Inflammatory macrophage treated with lipopolysaccharide for 1 hour (primary cell): ENCODE measurements at regions not wholly inside any gene's neighbourhood (a gene's known extent, or its start where the extent isn't known, plus 50 kb on each side); places are given as distances from the start of the nearest gene placed in this dataset.
"Not testable (repeated sequence)": the region's sequence is repeated elsewhere in the genome, so short reads cannot be mapped to it uniquely, and the experiment has no call there.

Source experiments
- DNase-seq, 2 donors: peaks; one replicate each; pipeline ENCODE4 v3.0.0-alpha.2; 2020 to 2022

- DNase-seq = no peak
These were observed 340.8 kb downstream of the NUP35 start for GRCh38 chr2:183465048-183465447.

- DNase-seq = no peak
These were observed 350.9 kb downstream of the NUP35 start for GRCh38 chr2:183474912-183475695.

- no peak for DNase-seq
These were observed 352.2 kb downstream of the NUP35 start for GRCh38 chr2:183476490-183476889.

- no peak for DNase-seq
These were observed 353.1 kb downstream of the NUP35 start for GRCh38 chr2:183477296-183477695.

GRCh38 chr2:183478941-183479595, 354.8 kb downstream of the NUP35 start:
- not testable (repeated sequence) for DNase-seq

GRCh38 chr2:183487326-183487725, 363.1 kb downstream of the NUP35 start:
- DNase-seq = no peak

- no peak for DNase-seq
These were observed 364.2 kb downstream of the NUP35 start for GRCh38 chr2:183488421-183488820.

GRCh38 chr2:183490489-183490888, 366.2 kb downstream of the NUP35 start:
- no peak for DNase-seq

- DNase-seq = no peak
These were observed 366.7 kb downstream of the NUP35 start for GRCh38 chr2:183490914-183491313.

- DNase-seq = no peak
These were observed 368.8 kb downstream of the NUP35 start for GRCh38 chr2:183493040-183493439.

GRCh38 chr2:183495079-183495478, 370.8 kb downstream of the NUP35 start:
- DNase-seq = no peak

- DNase-seq = no peak
These were observed 371.5 kb downstream of the NUP35 start for GRCh38 chr2:183495589-183496267.

- DNase-seq = no peak
These were observed 373.6 kb downstream of the NUP35 start for GRCh38 chr2:183497861-183498260.

GRCh38 chr2:183505911-183506310, 381.7 kb downstream of the NUP35 start:
- DNase-seq = no peak

GRCh38 chr2:183511154-183511553, 386.9 kb downstream of the NUP35 start:
- no peak for DNase-seq

GRCh38 chr2:183519371-183520056, 395.3 kb downstream of the NUP35 start:
- DNase-seq = no peak

GRCh38 chr2:183521911-183522310, 397.7 kb downstream of the NUP35 start:
- DNase-seq = no peak

- DNase-seq = no peak
These were observed 398.4 kb downstream of the NUP35 start for GRCh38 chr2:183522489-183523266.

- DNase-seq = no peak
These were observed 406.2 kb downstream of the NUP35 start for GRCh38 chr2:183530333-183530901.

GRCh38 chr2:183532514-183532913, 408.3 kb downstream of the NUP35 start:
- DNase-seq = no peak

GRCh38 chr2:183533021-183533420, 408.8 kb downstream of the NUP35 start:
- DNase-seq = no peak

GRCh38 chr2:183536290-183536689, 412.0 kb downstream of the NUP35 start:
- DNase-seq = no peak
